OCI-M1 (cell line): ENCODE measurements at regions not wholly inside any gene's neighbourhood (a gene's known extent, or its start where the extent isn't known, plus 50 kb on each side); places are given as distances from the start of the nearest gene placed in this dataset.
A peak's percentile ranks its signal among the peaks of the same experiment; 100 is the strongest.
"Not testable (repeated sequence)": the region's sequence is repeated elsewhere in the genome, so short reads cannot be mapped to it uniquely, and the experiment has no call there.

ENCODE experiments used
- DNase-seq: peaks from one replicate; lab custom pipeline; 2025; lab: John Stamatoyannopoulos, UW

- no peak for DNase-seq
These were observed 92.0 kb upstream of the AMN1 start for GRCh38 chr12:31820832-31821231.

- DNase-seq: no peak
These were observed 90.6 kb upstream of the AMN1 start for GRCh38 chr12:31819427-31819826.

DNA sequence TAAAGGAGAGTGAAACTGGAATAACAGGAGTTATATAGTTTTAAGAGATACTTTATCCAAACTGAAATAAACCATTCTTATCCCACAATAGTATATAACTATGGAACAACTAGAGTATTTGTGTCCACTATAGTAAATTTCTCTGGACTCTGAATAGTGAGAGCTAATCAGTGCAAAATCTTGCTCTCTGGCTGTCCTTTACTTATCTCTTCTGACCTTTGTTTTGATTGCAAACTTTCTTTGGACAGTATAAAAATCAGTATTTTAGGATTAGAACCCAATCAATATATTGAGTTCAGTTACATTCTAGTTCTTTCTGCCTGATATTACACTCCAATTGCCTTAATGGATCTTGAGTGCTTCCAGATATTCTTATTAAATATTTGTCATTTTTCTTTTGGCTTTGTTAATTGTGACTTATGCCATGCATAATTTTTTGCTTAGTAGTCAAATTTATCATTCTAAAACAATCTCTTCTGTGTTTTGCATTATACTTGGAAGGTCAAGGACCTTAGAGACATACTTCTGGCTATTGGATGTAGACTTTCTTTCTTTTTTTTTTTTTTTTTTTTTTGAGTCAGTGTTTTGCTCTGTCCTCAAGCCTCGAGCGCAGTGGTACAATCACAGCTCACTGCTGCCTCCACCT is 89.9 kb upstream of the AMN1 start:
- DNase-seq: no peak

DNA sequence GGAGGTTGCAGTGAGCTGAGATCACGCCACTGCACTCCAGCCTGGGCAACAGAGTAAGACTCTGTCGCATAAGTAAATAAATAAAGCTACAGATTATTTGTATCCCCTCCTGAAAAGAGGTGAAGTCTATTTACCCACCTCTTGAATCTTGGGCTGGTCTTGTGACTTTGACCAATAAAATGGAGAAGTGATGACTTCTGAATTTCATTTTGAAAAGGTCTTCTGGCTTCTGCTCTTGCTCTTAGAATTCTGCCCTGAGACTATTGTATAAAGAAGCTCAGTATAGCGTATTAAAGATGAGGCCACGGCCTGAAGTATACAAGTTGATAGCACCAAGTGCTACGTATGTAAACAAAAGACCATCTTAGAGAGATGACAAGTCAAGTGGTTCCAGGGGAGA is 88.3 kb upstream of the AMN1 start:
- DNase-seq: no peak

GRCh38 chr12:31815096-31815495 is 86.3 kb upstream of the AMN1 start:
- DNase-seq: no peak

- DNase-seq: peak; percentile 40
These were observed 84.5 kb upstream of the AMN1 start for GRCh38 chr12:31813305-31813704.

GRCh38 chr12:31807773-31808097 is 78.9 kb upstream of the AMN1 start:
- DNase-seq: no peak

DNA sequence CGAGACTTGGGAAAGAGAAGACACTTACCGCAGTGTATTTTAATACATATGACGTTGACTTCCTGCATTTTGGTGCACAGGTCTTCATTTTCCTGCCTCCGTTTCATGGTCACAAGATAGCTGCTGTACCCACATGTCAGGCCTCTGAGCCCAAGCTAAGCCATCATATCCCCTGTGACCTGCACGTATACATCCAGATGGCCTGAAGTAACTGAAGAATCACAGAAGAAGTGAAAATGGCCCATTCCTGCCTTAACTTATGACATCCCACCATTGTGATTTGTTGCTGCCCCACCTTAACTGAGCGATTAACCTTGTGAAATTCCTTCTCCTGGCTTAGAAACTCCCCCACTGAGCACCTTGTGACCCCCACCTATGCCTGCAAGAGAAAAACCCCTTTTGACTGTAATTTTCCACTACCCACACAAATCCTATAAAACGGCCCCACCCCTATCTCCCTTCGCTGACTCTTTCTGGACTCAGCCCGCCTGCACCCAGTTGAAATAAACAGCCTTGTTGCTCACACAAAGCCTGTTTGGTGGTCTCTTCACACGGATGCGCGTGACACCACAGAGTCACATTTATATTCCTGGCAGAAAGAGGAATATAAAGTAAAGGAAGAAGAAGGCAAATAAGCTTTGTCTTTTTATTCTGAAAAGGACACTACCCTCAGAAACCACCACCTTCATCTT is 78.4 kb upstream of the AMN1 start:
- not testable (repeated sequence) for DNase-seq

DNA sequence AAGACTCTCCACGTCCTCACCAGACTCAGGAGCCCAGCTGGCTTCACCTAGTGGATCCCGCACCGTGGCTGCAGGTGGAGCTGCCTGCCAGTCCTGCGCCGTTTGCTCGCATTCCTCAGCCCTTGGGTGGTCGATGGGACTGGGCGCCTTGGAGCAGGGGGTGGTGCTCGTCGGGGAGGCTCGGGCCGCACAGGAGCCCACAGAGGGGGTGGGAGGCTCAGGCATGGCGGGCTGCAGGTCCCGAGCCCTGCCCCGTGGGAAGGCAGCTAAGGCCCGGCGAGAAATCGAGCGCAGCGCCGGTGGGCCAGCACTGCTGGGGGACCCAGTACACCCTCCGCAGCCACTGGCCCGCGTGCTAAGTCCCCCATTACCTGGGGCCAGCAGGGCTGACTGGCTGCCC is 76.9 kb upstream of the AMN1 start:
- DNase-seq: not testable (repeated sequence)

- not testable (repeated sequence) for DNase-seq
These were observed 75.9 kb upstream of the AMN1 start for GRCh38 chr12:31804707-31805106.

- DNase-seq: no peak
These were observed 75.3 kb upstream of the AMN1 start for GRCh38 chr12:31804185-31804504.

- DNase-seq: no peak
These were observed 74.7 kb upstream of the AMN1 start for GRCh38 chr12:31803306-31804184.

DNA sequence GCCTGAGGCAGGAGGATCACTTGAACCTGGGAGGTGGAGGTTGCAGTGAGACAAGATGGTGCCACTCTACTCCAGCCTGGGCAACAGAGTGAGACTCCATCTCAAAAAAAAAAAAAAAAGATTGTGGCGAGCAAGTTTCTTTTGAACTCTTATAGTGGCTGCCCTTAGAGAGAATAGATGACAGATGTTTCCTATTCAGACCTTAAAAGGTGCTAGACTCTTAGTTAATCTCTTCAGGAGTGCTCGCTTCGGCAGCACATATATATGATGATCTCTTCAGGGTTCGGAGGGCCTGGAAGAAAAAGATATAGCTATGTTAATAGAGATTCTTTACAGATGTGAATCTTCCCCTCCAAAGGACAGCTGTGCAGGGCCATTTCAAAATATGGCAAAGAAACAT is 73.1 kb upstream of the AMN1 start:
- DNase-seq: no peak

GRCh38 chr12:31797230-31797872 is 68.5 kb upstream of the AMN1 start:
- DNase-seq: peak; percentile 63

DNA sequence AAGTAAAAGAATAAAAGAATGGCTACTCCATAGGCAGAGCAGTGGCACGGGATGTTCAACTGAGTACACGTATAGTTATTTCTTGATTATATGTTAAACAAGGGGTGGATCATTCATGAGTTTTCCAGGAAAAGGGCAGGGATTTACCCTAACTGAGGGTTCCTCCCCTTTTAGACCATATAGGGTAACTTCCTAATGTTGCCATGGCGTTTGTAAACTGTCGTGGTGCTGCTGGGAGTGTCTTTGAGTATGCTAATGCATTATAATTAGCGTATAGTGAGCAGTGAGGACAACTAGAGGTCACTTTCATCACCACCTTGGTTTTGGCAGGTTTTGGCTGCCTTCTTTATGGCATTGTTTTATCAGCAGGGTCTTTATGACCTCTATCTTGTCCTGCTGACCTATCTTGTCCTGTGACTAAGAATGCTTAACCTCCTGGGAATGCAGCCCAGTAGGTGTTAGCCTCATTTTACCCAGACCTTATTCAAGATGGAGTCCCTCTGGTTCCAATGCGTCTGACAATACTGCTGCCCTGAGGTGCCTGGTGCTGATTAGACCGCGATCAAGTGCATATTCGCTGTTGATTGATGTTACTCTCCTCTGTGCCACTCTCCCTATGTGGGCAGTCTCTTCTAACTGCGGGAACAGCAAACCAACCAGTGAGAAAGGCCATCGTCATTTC is 67.6 kb upstream of the AMN1 start:
- DNase-seq: no peak

GRCh38 chr12:31794745-31795144 is 65.9 kb upstream of the AMN1 start:
- DNase-seq: no peak

- DNase-seq: not testable (repeated sequence)
These were observed 62.4 kb upstream of the AMN1 start for GRCh38 chr12:31791265-31791664.

DNA sequence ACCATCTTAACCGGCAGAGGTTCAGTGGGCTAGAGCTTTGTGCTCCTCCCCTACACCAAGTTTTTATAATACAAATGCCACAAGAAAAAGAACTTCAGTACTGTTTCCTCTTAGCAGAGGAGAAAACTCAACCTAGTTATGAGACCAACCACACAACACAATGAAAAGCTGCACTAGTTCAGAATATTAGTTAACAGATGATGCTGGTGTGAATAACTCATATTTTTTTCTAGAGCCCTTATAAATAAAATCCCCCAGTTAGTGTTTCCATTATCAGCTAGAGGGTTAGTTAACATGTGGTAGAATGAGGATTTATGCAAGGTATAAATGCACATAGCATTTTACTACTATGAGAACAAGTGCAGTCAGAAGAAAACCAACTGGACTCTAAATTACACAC is 61.9 kb upstream of the AMN1 start:
- DNase-seq: no peak

DNA sequence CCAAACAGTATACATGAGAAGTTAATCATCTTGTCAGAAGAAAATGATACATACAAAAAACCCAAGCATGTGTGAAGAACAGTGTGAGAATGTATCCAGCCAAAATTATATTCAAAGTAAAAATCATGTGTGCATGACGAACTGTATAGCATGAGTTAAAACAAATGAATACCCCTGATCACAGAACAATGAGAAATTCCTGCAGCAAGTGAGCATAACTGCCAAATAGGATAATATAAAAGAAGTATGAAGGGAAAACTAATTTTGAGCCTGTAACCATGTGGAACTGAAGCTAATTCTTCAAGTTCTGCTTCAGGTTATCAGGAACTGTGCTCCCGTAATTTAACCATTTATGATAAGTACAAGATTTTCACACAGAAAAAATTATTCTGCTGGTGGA is 56.5 kb upstream of the AMN1 start:
- no peak for DNase-seq

- DNase-seq: peak; percentile 32
These were observed 55.3 kb upstream of the AMN1 start for GRCh38 chr12:31783996-31784645.

- DNase-seq: no peak
These were observed 54.7 kb upstream of the AMN1 start for GRCh38 chr12:31783556-31783955.
